HG02852 (cell line): ENCODE measurements at regions not wholly inside any gene's neighbourhood (a gene's known extent, or its start where the extent isn't known, plus 50 kb on each side); places are given as distances from the start of the nearest gene placed in this dataset.

Source experiments
- ATAC-seq: cut with Tn5 transposase; IDR thresholded peaks from one replicate; pipeline ENCODE4 v1.9.1; 2021; ENCODE audit warnings: mild to moderate bottlenecking, moderate library complexity; ENCODE audit not compliant: unreplicated experiment

- ATAC-seq: no peak
These were observed 178.0 kb downstream of the PRDM2 start for GRCh38 chr1:13878021-13878420.

- no peak for ATAC-seq
These were observed 178.5 kb downstream of the PRDM2 start for GRCh38 chr1:13878451-13878850.

GRCh38 chr1:13881385-13882088 lies 181.5 kb downstream of the PRDM2 start:
- no peak for ATAC-seq

- no peak for ATAC-seq
These were observed 188.5 kb downstream of the PRDM2 start for GRCh38 chr1:13888351-13888986.

GRCh38 chr1:13889495-13889894 lies 189.5 kb downstream of the PRDM2 start:
- ATAC-seq: no peak

- no peak for ATAC-seq
These were observed 190.8 kb downstream of the PRDM2 start for GRCh38 chr1:13890766-13891165.

- ATAC-seq: no peak
These were observed 192.2 kb downstream of the PRDM2 start for GRCh38 chr1:13892198-13892597.

- ATAC-seq: no peak
These were observed 192.8 kb downstream of the PRDM2 start for GRCh38 chr1:13892671-13893325.

- no peak for ATAC-seq
These were observed 193.4 kb downstream of the PRDM2 start for GRCh38 chr1:13893409-13893821.

GRCh38 chr1:13896932-13897331 lies 196.9 kb downstream of the PRDM2 start:
- no peak for ATAC-seq

GRCh38 chr1:13898406-13898805 lies 198.4 kb downstream of the PRDM2 start:
- no peak for ATAC-seq

- no peak for ATAC-seq
These were observed 199.9 kb downstream of the PRDM2 start for GRCh38 chr1:13899856-13900255.

- no peak for ATAC-seq
These were observed 200.6 kb downstream of the PRDM2 start for GRCh38 chr1:13900583-13900982.

GRCh38 chr1:13901039-13901438 lies 201.1 kb downstream of the PRDM2 start:
- no peak for ATAC-seq

GRCh38 chr1:13901597-13901996 lies 201.6 kb downstream of the PRDM2 start:
- no peak for ATAC-seq

GRCh38 chr1:13908128-13908527 lies 208.1 kb downstream of the PRDM2 start:
- peak; percentile 70 for ATAC-seq

GRCh38 chr1:13911697-13912619 lies 212.0 kb downstream of the PRDM2 start:
- no peak for ATAC-seq

- ATAC-seq: no peak
These were observed 213.4 kb downstream of the PRDM2 start for GRCh38 chr1:13913396-13913795.

- no peak for ATAC-seq
These were observed 216.5 kb downstream of the PRDM2 start for GRCh38 chr1:13916530-13916929.

- no peak for ATAC-seq
These were observed 217.6 kb downstream of the PRDM2 start for GRCh38 chr1:13917607-13918006.

GRCh38 chr1:13918862-13919261 lies 218.9 kb downstream of the PRDM2 start:
- no peak for ATAC-seq
